Epithelial cell of esophagus (primary cell): ENCODE measurements at regions not wholly inside any gene's neighbourhood (a gene's known extent, or its start where the extent isn't known, plus 50 kb on each side); places are given as distances from the start of the nearest gene placed in this dataset.

Source experiments
- DNase-seq: peaks from one replicate; pipeline ENCODE4 v3.0.0; 2010; ENCODE audit warnings: low read depth
- H3K4me3 ChIP-seq: 2 replicates; pipeline ENCODE4 v1.5.1; 2011; ENCODE audit warnings: mild to moderate bottlenecking, low read length, control low read depth
- CTCF ChIP-seq: IDR thresholded peaks from 2 replicates; pipeline ENCODE4 v1.5.1; 2011; ENCODE audit warnings: low read depth, mild to moderate bottlenecking, low read length, control low read depth, inconsistent platforms; ENCODE audit not compliant: insufficient read depth; ENCODE audit errors: missing control alignments

- H3K4me3 ChIP-seq = no peak overlapping the region
- DNase-seq = no peak
- no peak for TF ChIP-seq CTCF
Observed at GRCh38 chr3:182699550-182700170, 93.6 kb upstream of the ATP11B start.

GRCh38 chr3:182702216-182702615 lies 91.1 kb upstream of the ATP11B start:
- no peak overlapping the region for H3K4me3 ChIP-seq
- DNase-seq = no peak
- no peak for TF ChIP-seq CTCF

DNA sequence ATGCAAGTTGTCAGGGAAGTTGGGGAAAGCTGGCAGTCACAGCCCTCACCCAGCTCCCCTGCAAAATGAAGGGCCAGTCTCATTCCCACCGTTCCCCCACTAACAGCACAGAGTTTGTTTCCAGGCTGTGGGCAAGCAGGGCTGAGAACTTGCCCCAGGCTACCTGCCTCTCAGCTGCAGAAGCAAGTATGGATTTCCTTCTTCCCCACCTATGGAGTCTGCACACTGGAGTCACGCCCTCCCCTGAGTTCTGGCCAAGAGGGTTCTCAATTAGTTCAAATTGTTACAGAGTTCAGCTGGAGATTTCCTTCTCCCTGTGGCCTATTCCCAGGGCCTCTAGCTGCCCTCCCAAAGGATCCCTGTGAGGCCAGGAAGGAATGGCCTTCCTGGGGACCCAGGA lies 90.1 kb upstream of the ATP11B start:
- no peak for DNase-seq
- H3K4me3 ChIP-seq = no peak overlapping the region
- no peak for TF ChIP-seq CTCF

- H3K4me3 ChIP-seq = no peak overlapping the region
- TF ChIP-seq CTCF = no peak
- DNase-seq = no peak
Observed at GRCh38 chr3:182704926-182705325, 88.4 kb upstream of the ATP11B start.

GRCh38 chr3:182708810-182709209 lies 84.5 kb upstream of the ATP11B start:
- H3K4me3 ChIP-seq = no peak overlapping the region
- no peak for DNase-seq
- TF ChIP-seq CTCF = no peak

DNA sequence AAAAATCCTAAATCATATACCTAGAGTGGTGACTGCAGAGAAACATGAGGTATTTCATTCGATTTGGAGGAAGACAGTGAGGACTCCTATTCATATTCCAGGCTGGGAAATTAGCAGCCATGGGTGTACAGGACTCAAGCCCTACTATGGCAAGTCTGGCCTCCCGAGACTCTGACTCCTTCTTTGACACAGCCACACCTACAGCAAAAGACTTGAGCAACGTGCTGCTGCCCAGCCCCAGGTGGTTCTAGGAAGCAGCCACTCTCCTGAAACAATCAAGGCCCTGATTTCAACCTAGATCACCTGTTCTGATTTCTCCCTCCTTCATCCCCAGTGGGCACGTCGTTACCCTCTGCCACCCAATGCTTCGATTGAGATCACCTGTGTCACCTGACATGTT lies 84.0 kb upstream of the ATP11B start:
- no peak overlapping the region for H3K4me3 ChIP-seq
- TF ChIP-seq CTCF = no peak
- DNase-seq = peak; percentile 51

- no peak overlapping the region for H3K4me3 ChIP-seq
- DNase-seq = peak; percentile 30
- TF ChIP-seq CTCF = peak; percentile 64
Observed at GRCh38 chr3:182710557-182711157, 82.6 kb upstream of the ATP11B start.
